OCI-LY7 (cell line): ENCODE measurements at regions not wholly inside any gene's neighbourhood (a gene's known extent, or its start where the extent isn't known, plus 50 kb on each side); places are given as distances from the start of the nearest gene placed in this dataset.

Experiments
- EZH2phosphoT487 ChIP-seq: fragments of 200-600 bp; sonication (generic); IDR thresholded peaks from 2 replicates; pipeline ENCODE4 v1.6.1; 2018; ENCODE audit warnings: low read depth, borderline replicate concordance, mild to moderate bottlenecking, mixed run types, antibody characterized with exemption, low read length, moderate library complexity, mixed read lengths
- TF ChIP-seq, protein P1 (sequence below): fragments of 200-600 bp; sonication (generic); conservative IDR thresholded peaks from 2 replicates; pipeline ENCODE4 v1.5.1; 2014; ENCODE audit warnings: mild to moderate bottlenecking, antibody characterized with exemption, low read length, moderate library complexity, mixed read lengths

DNA sequence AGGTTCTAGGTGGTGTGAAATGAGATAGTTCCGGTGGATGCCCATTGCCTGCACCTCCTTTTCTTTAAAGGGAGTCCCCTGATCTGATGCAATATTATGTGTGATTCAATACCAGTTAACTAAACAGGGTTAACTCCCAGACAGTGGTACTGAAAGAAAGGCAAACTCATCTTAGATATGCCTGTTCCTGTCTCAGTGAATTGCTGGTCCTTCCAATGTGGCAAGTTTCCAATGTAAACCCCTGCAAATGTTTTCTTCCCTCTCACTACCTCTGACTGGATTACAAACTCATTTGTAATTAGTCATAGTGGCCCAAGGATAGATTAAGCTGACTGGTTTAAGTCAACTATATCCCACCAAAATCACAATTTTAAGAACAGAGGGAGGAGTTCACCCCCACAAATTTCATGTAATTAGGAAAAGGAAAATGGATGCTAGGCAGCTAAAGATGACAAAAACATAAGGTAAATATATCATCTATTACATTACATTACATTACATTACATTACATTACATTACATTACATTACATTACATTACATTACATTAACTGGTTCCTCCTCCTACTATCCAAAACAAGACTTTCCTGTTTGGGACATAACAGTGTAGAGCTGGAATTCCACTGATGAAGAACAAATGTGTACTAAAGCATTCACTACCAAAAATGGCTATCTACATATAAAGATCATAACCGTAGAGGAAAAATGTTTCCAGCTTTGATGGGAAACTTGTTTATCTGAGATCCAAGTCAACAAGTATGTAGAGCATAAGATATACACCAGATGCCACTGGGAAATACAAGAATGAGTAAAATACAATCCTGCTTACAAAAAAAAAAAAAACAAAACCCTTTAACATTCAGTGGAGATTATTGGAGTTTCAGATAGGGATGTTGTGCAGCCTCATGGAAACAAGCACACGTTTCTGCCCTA lies 121.5 kb upstream of the SNX2 start:
- TF ChIP-seq, protein P1, sequence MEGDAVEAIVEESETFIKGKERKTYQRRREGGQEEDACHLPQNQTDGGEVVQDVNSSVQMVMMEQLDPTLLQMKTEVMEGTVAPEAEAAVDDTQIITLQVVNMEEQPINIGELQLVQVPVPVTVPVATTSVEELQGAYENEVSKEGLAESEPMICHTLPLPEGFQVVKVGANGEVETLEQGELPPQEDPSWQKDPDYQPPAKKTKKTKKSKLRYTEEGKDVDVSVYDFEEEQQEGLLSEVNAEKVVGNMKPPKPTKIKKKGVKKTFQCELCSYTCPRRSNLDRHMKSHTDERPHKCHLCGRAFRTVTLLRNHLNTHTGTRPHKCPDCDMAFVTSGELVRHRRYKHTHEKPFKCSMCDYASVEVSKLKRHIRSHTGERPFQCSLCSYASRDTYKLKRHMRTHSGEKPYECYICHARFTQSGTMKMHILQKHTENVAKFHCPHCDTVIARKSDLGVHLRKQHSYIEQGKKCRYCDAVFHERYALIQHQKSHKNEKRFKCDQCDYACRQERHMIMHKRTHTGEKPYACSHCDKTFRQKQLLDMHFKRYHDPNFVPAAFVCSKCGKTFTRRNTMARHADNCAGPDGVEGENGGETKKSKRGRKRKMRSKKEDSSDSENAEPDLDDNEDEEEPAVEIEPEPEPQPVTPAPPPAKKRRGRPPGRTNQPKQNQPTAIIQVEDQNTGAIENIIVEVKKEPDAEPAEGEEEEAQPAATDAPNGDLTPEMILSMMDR = no peak
- no peak for TF ChIP-seq EZH2phosphoT487
